NCI-H1105 treated with DMSO at 0.1 percent for 48 hours (cell line): ENCODE measurements at regions not wholly inside any gene's neighbourhood (a gene's known extent, or its start where the extent isn't known, plus 50 kb on each side); places are given as distances from the start of the nearest gene placed in this dataset.

Experiments used
- DNase-seq: peaks from one replicate; lab custom pipeline; 2025; lab: John Stamatoyannopoulos, UW

- DNase-seq = no peak
Measured at GRCh38 chr9:89655990-89656657, 51.3 kb downstream of the GADD45G start.

GRCh38 chr9:89657295-89657694, 52.5 kb downstream of the GADD45G start:
- DNase-seq = no peak

- no peak for DNase-seq
Measured at GRCh38 chr9:89657765-89658164, 53.0 kb downstream of the GADD45G start.

GRCh38 chr9:89658401-89658800, 53.6 kb downstream of the GADD45G start:
- no peak for DNase-seq

GRCh38 chr9:89658931-89659330, 54.1 kb downstream of the GADD45G start:
- no peak for DNase-seq

GRCh38 chr9:89659473-89659872, 54.7 kb downstream of the GADD45G start:
- DNase-seq = no peak

GRCh38 chr9:89659891-89660685, 55.3 kb downstream of the GADD45G start:
- no peak for DNase-seq

- no peak for DNase-seq
Measured at GRCh38 chr9:89661391-89661949, 56.7 kb downstream of the GADD45G start.

GRCh38 chr9:89661956-89662717, 57.3 kb downstream of the GADD45G start:
- peak; percentile 96 for DNase-seq

GRCh38 chr9:89662718-89663613, 58.2 kb downstream of the GADD45G start:
- no peak for DNase-seq

GRCh38 chr9:89663614-89663970, 58.8 kb downstream of the GADD45G start:
- DNase-seq = no peak

GRCh38 chr9:89664010-89664409, 59.2 kb downstream of the GADD45G start:
- DNase-seq = no peak

GRCh38 chr9:89664896-89665329, 60.1 kb downstream of the GADD45G start:
- DNase-seq = no peak

GRCh38 chr9:89666364-89666763, 61.6 kb downstream of the GADD45G start:
- DNase-seq = no peak

GRCh38 chr9:89666950-89667349, 62.1 kb downstream of the GADD45G start:
- DNase-seq = no peak

GRCh38 chr9:89667726-89668125, 62.9 kb downstream of the GADD45G start:
- peak; percentile 71 for DNase-seq

GRCh38 chr9:89668216-89668865, 63.5 kb downstream of the GADD45G start:
- peak; percentile 48 for DNase-seq

GRCh38 chr9:89668866-89669246, 64.0 kb downstream of the GADD45G start:
- DNase-seq = no peak

- no peak for DNase-seq
Measured at GRCh38 chr9:89669361-89669842, 64.6 kb downstream of the GADD45G start.

- no peak for DNase-seq
Measured at GRCh38 chr9:89670114-89670513, 65.3 kb downstream of the GADD45G start.
